ENCODE measurements at regions not wholly inside any gene's neighbourhood (a gene's known extent, or its start where the extent isn't known, plus 50 kb on each side); places are given as distances from the start of the nearest gene placed in this dataset.

DNA sequence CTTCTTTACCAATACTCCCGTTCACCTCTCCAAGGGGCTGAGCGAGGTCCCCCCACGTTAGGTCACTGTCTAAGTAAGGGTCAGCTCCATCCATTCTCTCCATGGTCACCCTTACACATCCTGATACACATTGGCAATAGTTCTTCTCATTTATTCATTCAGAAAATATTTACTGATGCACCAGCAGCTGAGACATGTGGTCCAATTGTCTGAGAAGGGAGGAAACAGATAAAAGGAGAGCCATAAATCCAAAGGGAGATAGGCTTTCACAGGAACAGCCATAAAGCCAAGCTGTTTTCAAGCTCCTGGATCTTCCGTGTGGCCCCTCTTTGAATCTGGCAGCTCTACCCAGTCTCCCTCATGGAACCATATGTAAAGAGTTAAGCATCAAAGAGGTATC is 121.2 kb downstream of the TXNL1 start:
- TF ChIP-seq POLR2A (IDR thresholded peaks at IDR 0.05; ENCODE audit: low read depth, low read length) = no peak
- no peak for TF ChIP-seq TAF1 (IDR thresholded peaks at IDR 0.05; ENCODE audit: low read depth, low read length)
- no peak for TF ChIP-seq POLR2AphosphoS5 (IDR thresholded peaks at IDR 0.05; ENCODE audit: low read depth, low read length)
- TF ChIP-seq PAX5 (IDR thresholded peaks at IDR 0.05; ENCODE audit: insufficient read depth, low read length, severe bottlenecking) = no peak
- no peak for TF ChIP-seq SPI1 (IDR thresholded peaks at IDR 0.05; ENCODE audit: low read depth, low read length)

Measured in GM12891 (cell line).